ENCODE measurements at regions not wholly inside any gene's neighbourhood (a gene's known extent, or its start where the extent isn't known, plus 50 kb on each side); places are given as distances from the start of the nearest gene placed in this dataset.

DNA sequence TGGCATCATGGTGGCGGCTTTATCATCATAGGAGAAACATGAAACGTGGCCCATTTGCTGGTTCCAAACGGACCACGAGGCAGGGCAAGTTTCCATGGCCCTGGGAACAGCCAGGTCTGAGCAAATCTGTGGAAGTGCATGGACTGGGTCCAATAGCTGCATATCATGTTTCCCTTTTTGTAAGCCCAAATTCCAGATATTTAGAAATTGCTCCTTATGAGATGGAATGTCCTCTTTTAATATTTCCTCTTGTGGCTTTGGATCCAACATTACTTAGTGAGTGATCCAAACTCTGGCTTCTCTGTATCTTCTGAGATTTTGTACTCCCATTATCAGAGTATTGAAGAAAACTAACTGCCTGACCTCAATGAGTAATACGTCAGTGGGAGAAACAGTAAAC, 79.8 kb upstream of the FBXL7 start:
- H3K4me3 ChIP-seq (ENCODE audit: low read length), result no peak overlapping the region
- no peaks in the 10 kb centered on the region for H3K36me3 ChIP-seq (ENCODE audit: insufficient read depth, low read length)
- H3K4me1 ChIP-seq (ENCODE audit: control insufficient read depth, insufficient read depth, low read length), result no peaks in the 10 kb centered on the region
- H3K27me3 ChIP-seq (ENCODE audit: control insufficient read depth, insufficient read depth, low read length), result peaks cover 8% of the 10 kb centered on the region
- no peak overlapping the region for H3K4me2 ChIP-seq (ENCODE audit: low read length)
- no peaks in the 10 kb centered on the region for H3K9me3 ChIP-seq (replicated peaks; ENCODE audit: low read length)
- no peak overlapping the region for H3K9ac ChIP-seq (ENCODE audit: low read depth, low read length)

DNA sequence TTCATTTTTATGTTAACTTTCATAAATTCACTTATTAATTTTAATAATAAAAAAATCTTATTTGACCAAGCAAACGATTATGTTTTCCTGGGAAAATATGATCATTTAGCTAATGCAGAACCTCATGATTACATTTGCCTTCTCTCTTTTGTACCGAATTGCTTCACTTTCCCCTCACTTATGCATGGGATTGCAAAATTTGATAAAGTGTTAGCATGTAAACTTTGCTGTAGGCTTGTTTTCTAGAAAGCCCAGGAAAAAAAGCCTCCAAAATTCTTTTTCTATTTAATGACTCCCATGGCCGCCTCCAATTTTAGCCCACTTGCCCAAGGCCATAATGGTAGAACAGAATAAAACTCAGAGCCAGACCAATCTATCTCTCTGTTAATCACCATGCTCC, 82.8 kb upstream of the FBXL7 start:
- Histone ChIP-seq H3K4me2 (ENCODE audit: low read length) (no peak overlapping the region), H3K4me3 (ENCODE audit: low read length) (no peak overlapping the region), H3K4me1 (ENCODE audit: control insufficient read depth, insufficient read depth, low read length) (no peaks in the 10 kb centered on the region), H3K27me3 (ENCODE audit: control insufficient read depth, insufficient read depth, low read length) (peaks cover 5% of the 10 kb centered on the region), H3K9ac (ENCODE audit: low read depth, low read length) (no peak overlapping the region), H3K9me3 (replicated peaks; ENCODE audit: low read length) (no peaks in the 10 kb centered on the region), H3K36me3 (ENCODE audit: insufficient read depth, low read length) (no peaks in the 10 kb centered on the region)

DNA sequence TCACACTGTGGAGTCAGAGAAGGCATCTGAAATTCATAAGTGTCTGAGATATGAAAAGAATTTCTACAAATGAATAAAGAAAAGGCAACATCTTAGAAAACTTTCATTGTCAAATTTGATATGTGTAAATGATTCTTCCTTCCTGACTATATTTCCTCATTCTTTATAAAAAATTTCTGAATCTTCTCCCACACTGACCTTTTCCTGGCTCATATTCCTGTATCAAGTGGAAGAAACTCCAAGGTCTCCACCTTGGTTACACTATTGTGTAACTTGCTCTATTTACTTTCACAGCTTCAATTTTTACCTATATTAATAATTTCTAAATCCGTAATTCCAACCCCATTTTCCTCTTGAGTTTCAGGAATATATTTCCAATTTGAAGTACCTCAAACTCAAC, 93.5 kb upstream of the FBXL7 start:
- Histone ChIP-seq H3K27me3 (ENCODE audit: control insufficient read depth, insufficient read depth, low read length) (no peaks in the 10 kb centered on the region), H3K9me3 (replicated peaks; ENCODE audit: low read length) (no peaks in the 10 kb centered on the region), H3K9ac (ENCODE audit: low read depth, low read length) (no peak overlapping the region), H3K36me3 (ENCODE audit: insufficient read depth, low read length) (no peaks in the 10 kb centered on the region), H3K4me3 (ENCODE audit: low read length) (no peak overlapping the region), H3K4me1 (ENCODE audit: control insufficient read depth, insufficient read depth, low read length) (no peaks in the 10 kb centered on the region), H3K4me2 (ENCODE audit: low read length) (no peak overlapping the region)

DNA sequence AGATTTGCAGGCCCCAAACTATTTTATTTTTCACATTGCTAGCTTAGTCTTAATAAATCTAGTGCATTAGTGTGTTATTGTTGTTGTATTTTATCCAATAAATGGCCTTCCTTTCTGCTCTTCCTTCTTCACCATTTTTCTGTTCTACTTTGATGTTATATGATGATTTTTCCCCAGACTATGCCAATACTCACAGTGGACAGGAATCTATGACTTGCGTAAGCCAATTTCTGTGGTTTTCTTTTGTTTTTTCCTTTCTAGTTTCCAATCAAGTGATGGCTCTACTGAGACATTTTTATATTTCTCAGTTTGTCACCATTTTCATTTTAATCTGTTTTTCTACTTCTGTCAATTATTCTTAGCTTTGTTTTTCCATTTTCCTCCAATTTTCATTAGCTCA, 106.8 kb upstream of the FBXL7 start:
- Histone ChIP-seq H3K9me3 (replicated peaks; ENCODE audit: low read length) (no peaks in the 10 kb centered on the region), H3K4me3 (ENCODE audit: low read length) (no peak overlapping the region), H3K36me3 (ENCODE audit: insufficient read depth, low read length) (no peaks in the 10 kb centered on the region), H3K4me1 (ENCODE audit: control insufficient read depth, insufficient read depth, low read length) (no peaks in the 10 kb centered on the region), H3K27me3 (ENCODE audit: control insufficient read depth, insufficient read depth, low read length) (peaks cover 9% of the 10 kb centered on the region), H3K9ac (ENCODE audit: low read depth, low read length) (no peak overlapping the region), H3K4me2 (ENCODE audit: low read length) (no peak overlapping the region)

DNA sequence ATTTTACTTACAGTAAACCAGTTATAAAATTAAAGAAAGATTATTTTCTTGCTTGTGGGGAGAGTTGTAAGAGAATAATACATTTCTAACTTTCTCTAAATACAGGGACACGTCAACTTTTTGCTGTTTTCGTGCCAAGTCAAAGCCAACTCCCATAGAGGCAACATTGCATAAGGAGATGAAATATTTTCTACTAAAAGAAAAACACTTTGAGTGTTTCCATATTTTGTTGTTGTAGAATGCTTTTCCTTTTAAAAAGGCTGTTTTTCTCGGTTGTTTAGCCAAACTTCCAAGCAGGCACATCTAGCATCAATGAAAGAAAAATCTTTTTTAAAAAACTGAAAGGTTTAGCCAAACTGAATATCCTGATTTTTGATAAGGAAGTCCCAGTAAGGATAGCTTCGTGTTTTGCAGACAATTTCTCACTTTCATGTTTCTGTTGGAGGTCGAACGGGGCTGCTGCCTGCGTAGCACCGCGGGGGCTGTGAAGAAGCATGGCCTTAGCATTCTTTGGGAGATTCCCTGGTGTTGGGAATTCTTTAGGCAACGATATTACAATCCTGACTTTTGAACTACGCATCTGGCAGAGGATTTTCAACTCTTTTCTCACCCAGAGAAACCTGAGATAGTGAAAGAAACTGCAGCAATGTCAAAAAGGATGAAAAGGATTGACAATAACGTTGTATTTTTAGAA, 108.1 kb upstream of the FBXL7 start:
- Histone ChIP-seq H3K27me3 (ENCODE audit: control insufficient read depth, insufficient read depth, low read length) (peaks cover 9% of the 10 kb centered on the region), H3K36me3 (ENCODE audit: insufficient read depth, low read length) (no peaks in the 10 kb centered on the region), H3K9me3 (replicated peaks; ENCODE audit: low read length) (no peaks in the 10 kb centered on the region), H3K4me3 (ENCODE audit: low read length) (no peak overlapping the region), H3K4me2 (ENCODE audit: low read length) (no peak overlapping the region), H3K4me1 (ENCODE audit: control insufficient read depth, insufficient read depth, low read length) (no peaks in the 10 kb centered on the region), H3K9ac (ENCODE audit: low read depth, low read length) (no peak overlapping the region)

DNA sequence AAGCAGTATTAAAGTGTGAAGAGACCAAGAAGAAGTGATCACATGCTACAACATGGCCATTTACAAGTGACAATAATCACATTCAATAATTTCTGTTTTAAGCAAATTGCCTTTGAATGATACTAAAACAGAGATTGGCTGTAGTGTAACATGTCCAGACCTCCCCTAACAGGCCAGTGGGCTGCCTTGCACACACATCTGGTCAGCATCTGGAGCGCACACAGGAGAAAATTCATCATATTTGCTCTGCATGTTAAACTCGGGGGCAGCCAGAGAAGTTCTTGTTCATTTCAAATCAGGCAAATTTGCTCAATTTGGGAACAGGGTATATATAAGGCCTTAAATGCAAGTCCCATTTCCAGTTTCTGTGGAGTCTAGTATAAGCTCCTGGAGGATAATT, 111.1 kb upstream of the FBXL7 start:
- Histone ChIP-seq H3K4me2 (ENCODE audit: low read length) (no peak overlapping the region), H3K36me3 (ENCODE audit: insufficient read depth, low read length) (no peaks in the 10 kb centered on the region), H3K4me3 (ENCODE audit: low read length) (no peak overlapping the region), H3K9ac (ENCODE audit: low read depth, low read length) (no peak overlapping the region), H3K27me3 (ENCODE audit: control insufficient read depth, insufficient read depth, low read length) (peaks cover 12% of the 10 kb centered on the region), H3K4me1 (ENCODE audit: control insufficient read depth, insufficient read depth, low read length) (no peaks in the 10 kb centered on the region), H3K9me3 (replicated peaks; ENCODE audit: low read length) (no peaks in the 10 kb centered on the region)

DNA sequence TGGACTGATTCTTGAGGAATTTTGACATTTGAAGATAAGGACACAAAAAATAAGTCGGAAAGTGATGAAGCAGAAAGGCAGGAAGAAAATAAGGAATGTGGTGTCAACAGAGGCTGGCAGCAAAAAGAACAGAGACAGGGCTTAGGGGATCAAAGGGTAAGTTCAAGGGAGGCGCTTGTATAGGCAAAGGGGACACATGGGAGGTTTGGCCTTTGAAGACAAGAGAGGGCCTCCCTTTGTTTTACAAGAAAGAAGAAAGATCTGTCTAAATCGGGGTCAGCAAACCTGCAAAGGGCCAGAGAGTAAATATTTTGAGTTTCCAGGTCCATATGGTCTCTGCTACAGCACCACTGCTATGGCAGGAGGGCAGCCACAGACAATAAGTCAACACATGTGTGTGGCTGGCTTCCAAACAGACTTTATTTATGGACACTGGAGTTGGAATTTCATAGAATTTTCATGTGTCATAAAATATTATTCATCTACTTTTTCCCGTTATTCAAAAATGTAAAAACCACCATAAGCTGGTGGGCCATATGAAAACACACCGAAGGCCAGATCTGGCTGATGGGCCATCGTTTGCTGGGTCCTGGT, 112.0 kb upstream of the FBXL7 start:
- no peaks in the 10 kb centered on the region for H3K36me3 ChIP-seq (ENCODE audit: insufficient read depth, low read length)
- H3K9me3 ChIP-seq (replicated peaks; ENCODE audit: low read length), result no peaks in the 10 kb centered on the region
- peaks cover 12% of the 10 kb centered on the region for H3K27me3 ChIP-seq (ENCODE audit: control insufficient read depth, insufficient read depth, low read length)
- H3K9ac ChIP-seq (ENCODE audit: low read depth, low read length), result no peak overlapping the region
- H3K4me2 ChIP-seq (ENCODE audit: low read length), result no peak overlapping the region
- no peak overlapping the region for H3K4me3 ChIP-seq (ENCODE audit: low read length)
- no peaks in the 10 kb centered on the region for H3K4me1 ChIP-seq (ENCODE audit: control insufficient read depth, insufficient read depth, low read length)

DNA sequence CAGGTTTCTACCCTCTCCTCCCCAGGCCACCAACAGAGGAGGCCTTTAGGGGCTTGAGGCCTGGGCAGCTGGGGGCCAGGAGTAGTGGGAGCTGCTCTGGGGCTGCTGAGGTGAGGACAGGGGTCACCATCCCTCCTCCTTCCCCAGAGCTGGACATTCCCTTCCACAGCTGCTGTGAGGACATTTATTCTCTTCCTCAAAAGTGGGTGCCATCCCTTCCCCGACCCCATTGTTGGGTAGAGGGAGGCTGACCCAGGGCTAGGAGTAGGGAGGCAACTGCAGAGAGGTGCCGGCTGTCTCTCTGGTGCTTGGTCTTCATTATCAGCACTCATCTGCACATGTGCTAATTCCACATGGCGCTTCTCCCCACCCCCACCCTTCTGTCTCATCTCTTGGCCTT, 113.9 kb upstream of the FBXL7 start:
- H3K36me3 ChIP-seq (ENCODE audit: insufficient read depth, low read length), result no peaks in the 10 kb centered on the region
- no peaks in the 10 kb centered on the region for H3K9me3 ChIP-seq (replicated peaks; ENCODE audit: low read length)
- peaks cover 12% of the 10 kb centered on the region for H3K27me3 ChIP-seq (ENCODE audit: control insufficient read depth, insufficient read depth, low read length)
- no peaks in the 10 kb centered on the region for H3K4me1 ChIP-seq (ENCODE audit: control insufficient read depth, insufficient read depth, low read length)
- H3K4me3 ChIP-seq (ENCODE audit: low read length), result no peak overlapping the region
- no peak overlapping the region for H3K4me2 ChIP-seq (ENCODE audit: low read length)
- H3K9ac ChIP-seq (ENCODE audit: low read depth, low read length), result no peak overlapping the region

DNA sequence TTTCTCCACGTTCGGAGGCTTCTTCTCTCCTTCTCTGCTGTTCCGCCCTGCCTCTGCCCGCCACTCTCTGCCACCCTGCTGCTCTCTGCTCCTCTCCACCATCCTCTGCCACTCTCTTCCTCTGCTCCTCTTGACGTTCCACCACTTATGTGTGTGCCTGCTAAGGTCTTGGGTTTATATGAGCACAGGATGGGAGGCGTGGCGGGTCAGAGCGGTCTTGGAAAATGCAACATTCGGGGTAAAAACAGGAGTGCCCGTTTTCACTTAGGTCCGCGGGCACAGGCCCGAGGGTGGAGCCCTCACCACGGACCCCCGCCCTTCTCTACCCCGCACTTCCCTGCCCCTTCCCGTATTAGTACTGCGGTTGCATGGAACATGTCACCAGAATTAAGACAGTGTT, 114.4 kb upstream of the FBXL7 start:
- Histone ChIP-seq H3K9ac (ENCODE audit: low read depth, low read length) (no peak overlapping the region), H3K36me3 (ENCODE audit: insufficient read depth, low read length) (no peaks in the 10 kb centered on the region), H3K4me3 (ENCODE audit: low read length) (no peak overlapping the region), H3K9me3 (replicated peaks; ENCODE audit: low read length) (no peaks in the 10 kb centered on the region), H3K4me2 (ENCODE audit: low read length) (no peak overlapping the region), H3K4me1 (ENCODE audit: control insufficient read depth, insufficient read depth, low read length) (no peaks in the 10 kb centered on the region), H3K27me3 (ENCODE audit: control insufficient read depth, insufficient read depth, low read length) (peaks cover 11% of the 10 kb centered on the region)

DNA sequence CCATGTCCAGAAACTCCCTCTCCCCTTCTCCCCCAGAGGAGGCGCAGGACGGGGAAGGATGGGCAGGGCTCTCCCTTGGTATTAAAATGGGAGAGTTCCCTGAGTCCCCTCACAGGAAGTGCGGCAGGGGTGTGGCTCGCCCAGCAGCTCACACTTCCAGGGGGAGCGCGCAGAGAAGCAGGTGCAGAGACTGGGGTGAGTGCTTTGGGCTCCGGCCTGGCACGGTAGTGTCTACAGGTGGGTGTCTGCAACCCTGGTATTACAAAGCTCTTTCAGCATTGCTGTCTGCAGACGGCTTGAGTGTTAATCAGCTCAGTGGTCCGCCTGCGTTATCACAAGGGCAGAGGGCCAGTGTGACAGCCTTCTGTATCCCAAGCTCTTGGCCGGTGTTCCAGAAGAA, 114.9 kb upstream of the FBXL7 start:
- Histone ChIP-seq H3K9ac (ENCODE audit: low read depth, low read length) (no peak overlapping the region), H3K4me1 (ENCODE audit: control insufficient read depth, insufficient read depth, low read length) (no peaks in the 10 kb centered on the region), H3K9me3 (replicated peaks; ENCODE audit: low read length) (no peaks in the 10 kb centered on the region), H3K27me3 (ENCODE audit: control insufficient read depth, insufficient read depth, low read length) (peaks cover 8% of the 10 kb centered on the region), H3K4me2 (ENCODE audit: low read length) (no peak overlapping the region), H3K4me3 (ENCODE audit: low read length) (no peak overlapping the region), H3K36me3 (ENCODE audit: insufficient read depth, low read length) (no peaks in the 10 kb centered on the region)

DNA sequence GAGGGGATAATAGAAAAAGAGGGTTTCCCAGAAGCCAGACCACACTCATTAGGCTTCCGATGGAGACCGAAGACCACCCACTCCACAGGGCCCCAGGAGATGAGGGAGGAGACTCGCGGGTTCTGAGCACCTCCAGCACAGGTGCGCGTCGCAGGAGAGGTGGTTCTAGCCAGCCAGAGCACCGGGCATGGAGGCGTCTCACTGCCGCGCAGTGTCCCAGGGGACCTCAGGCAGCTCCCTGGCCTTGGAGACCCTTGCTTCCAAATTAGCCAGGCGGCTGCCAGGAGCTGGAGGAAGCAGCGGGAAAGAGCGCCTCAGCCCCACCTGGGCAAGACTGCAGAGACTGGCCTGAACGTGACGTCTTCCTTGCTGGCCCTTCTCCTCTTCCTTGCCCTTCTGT, 115.4 kb upstream of the FBXL7 start:
- Histone ChIP-seq H3K36me3 (ENCODE audit: insufficient read depth, low read length) (no peaks in the 10 kb centered on the region), H3K27me3 (ENCODE audit: control insufficient read depth, insufficient read depth, low read length) (peaks cover 8% of the 10 kb centered on the region), H3K9me3 (replicated peaks; ENCODE audit: low read length) (no peaks in the 10 kb centered on the region), H3K4me1 (ENCODE audit: control insufficient read depth, insufficient read depth, low read length) (no peaks in the 10 kb centered on the region), H3K4me3 (ENCODE audit: low read length) (no peak overlapping the region), H3K4me2 (ENCODE audit: low read length) (no peak overlapping the region), H3K9ac (ENCODE audit: low read depth, low read length) (no peak overlapping the region)

DNA sequence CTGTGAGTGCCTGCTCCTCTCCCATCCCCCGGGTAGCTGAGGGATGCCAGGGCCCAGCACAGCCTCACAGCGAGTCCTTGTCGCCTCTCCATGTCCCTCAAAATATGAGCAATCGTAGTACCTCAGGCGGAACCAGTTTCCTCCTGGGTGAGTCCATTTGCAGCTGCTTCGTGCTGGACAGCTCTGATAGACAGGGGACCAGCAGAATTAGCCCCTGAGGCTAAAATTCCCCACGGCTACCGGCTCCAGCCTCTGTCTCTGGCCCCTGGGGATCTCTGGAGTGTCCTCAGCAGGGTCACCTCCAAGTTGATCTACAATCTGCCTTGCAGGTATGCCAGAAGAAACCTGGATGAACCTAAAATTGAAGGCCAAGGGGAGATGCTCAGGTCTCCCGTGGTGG, 115.8 kb upstream of the FBXL7 start:
- Histone ChIP-seq H3K4me2 (ENCODE audit: low read length) (no peak overlapping the region), H3K4me1 (ENCODE audit: control insufficient read depth, insufficient read depth, low read length) (no peaks in the 10 kb centered on the region), H3K4me3 (ENCODE audit: low read length) (no peak overlapping the region), H3K9ac (ENCODE audit: low read depth, low read length) (no peak overlapping the region), H3K9me3 (replicated peaks; ENCODE audit: low read length) (no peaks in the 10 kb centered on the region), H3K36me3 (ENCODE audit: insufficient read depth, low read length) (no peaks in the 10 kb centered on the region), H3K27me3 (ENCODE audit: control insufficient read depth, insufficient read depth, low read length) (peaks cover 8% of the 10 kb centered on the region)

Measured in skeletal muscle satellite cell (primary cell).